Mesendoderm (in vitro differentiated cells): ENCODE measurements at regions not wholly inside any gene's neighbourhood (a gene's known extent, or its start where the extent isn't known, plus 50 kb on each side); places are given as distances from the start of the nearest gene placed in this dataset.
"Not testable (repeated sequence)": the region's sequence is repeated elsewhere in the genome, so short reads cannot be mapped to it uniquely, and the experiment has no call there.

Experiments used
- DNase-seq: peaks from one replicate; pipeline ENCODE4 v3.0.0; 2013
- H2AK5ac ChIP-seq: 2 replicates; pipeline ENCODE4 v1.6.1; 2013; ENCODE audit warnings: low read length, inconsistent platforms
- H2BK120ac ChIP-seq: 2 replicates; pipeline ENCODE4 v1.6.1; 2013; ENCODE audit warnings: low read depth, mild to moderate bottlenecking, low read length, moderate library complexity, mixed read lengths
- H2BK15ac ChIP-seq: replicated peaks from 2 replicates; pipeline ENCODE4 v1.6.1; 2013; ENCODE audit warnings: low read depth, mild to moderate bottlenecking, moderate library complexity
- H2BK5ac ChIP-seq: 2 replicates; pipeline ENCODE4 v1.6.1; 2013; ENCODE audit warnings: low read length, inconsistent platforms
- H3K18ac ChIP-seq: 2 replicates; pipeline ENCODE4 v1.6.1; 2013; ENCODE audit warnings: mild to moderate bottlenecking, low read length, mixed read lengths
- H3K23ac ChIP-seq: one replicate; pipeline ENCODE4 v1.6.1; 2013; ENCODE audit warnings: low read length
- H3K27ac ChIP-seq: 2 replicates; pipeline ENCODE4 v1.5.1; 2013; ENCODE audit warnings: low read depth, mild to moderate bottlenecking, inconsistent platforms, low read length, moderate library complexity
- H3K27me3 ChIP-seq: 2 replicates; pipeline ENCODE4 v1.6.1; 2013; ENCODE audit warnings: low read length, control low read depth, mild to moderate bottlenecking, inconsistent platforms; ENCODE audit not compliant: insufficient read depth, poor library complexity
- H3K36me3 ChIP-seq: 2 replicates; pipeline ENCODE4 v1.6.1; 2013; ENCODE audit warnings: low read length, inconsistent platforms; ENCODE audit not compliant: control insufficient read depth, insufficient read depth
- H3K4ac ChIP-seq: one replicate; pipeline ENCODE4 v1.6.1; 2013; ENCODE audit warnings: low read depth, mild to moderate bottlenecking, low read length, moderate library complexity
- H3K4me1 ChIP-seq: 2 replicates; pipeline ENCODE4 v1.6.1; 2013; ENCODE audit warnings: low read depth, low read length, inconsistent platforms; ENCODE audit not compliant: control insufficient read depth
- H3K4me2 ChIP-seq: 2 replicates; pipeline ENCODE4 v1.6.1; 2013; ENCODE audit warnings: low read length
- H3K4me3 ChIP-seq: 2 replicates; pipeline ENCODE4 v1.5.1; 2013; ENCODE audit warnings: mild to moderate bottlenecking, low read length
- H3K56ac ChIP-seq: one replicate; pipeline ENCODE4 v1.6.1; 2013; ENCODE audit warnings: low read length
- H3K79me1 ChIP-seq: 2 replicates; pipeline ENCODE4 v1.6.1; 2013; ENCODE audit warnings: low read length, inconsistent platforms
- H3K79me2 ChIP-seq: 2 replicates; pipeline ENCODE4 v1.6.1; 2013; ENCODE audit warnings: mild to moderate bottlenecking, low read length; ENCODE audit not compliant: control insufficient read depth, insufficient read depth
- H3K9ac ChIP-seq: 2 replicates; pipeline ENCODE4 v1.6.1; 2013; ENCODE audit warnings: low read length, inconsistent platforms
- H4K5ac ChIP-seq: one replicate; pipeline ENCODE4 v1.6.1; 2013; ENCODE audit warnings: low read length
- H4K8ac ChIP-seq: one replicate; pipeline ENCODE4 v1.6.1; 2013; ENCODE audit warnings: low read depth, mild to moderate bottlenecking, control low read depth, low read length, moderate library complexity
- WGBS: extraction: QIAGEN DNeasy Blood & Tissue Kit; methylation state at CpG from one replicate; pipeline ENCODE4 v1.1.7; 2013; ENCODE audit warnings: low lambda C conversion rate, missing lambda C conversion rate; ENCODE audit not compliant: insufficient coverage; ENCODE audit errors: extremely low coverage; 5-methylcytosine and 5-hydroxymethylcytosine counted together

GRCh38 chrX:3938587-3938986 is 225.1 kb upstream of the PRKX start:
- Histone ChIP-seq H2BK5ac (no peak overlapping the region), H4K5ac (no peak overlapping the region), H3K27ac (no peak overlapping the region), H3K79me1 (no peaks in the 10 kb centered on the region), H3K79me2 (no peaks in the 10 kb centered on the region), H3K9ac (no peak overlapping the region), H3K27me3 (no peaks in the 10 kb centered on the region), H3K4me3 (no peak overlapping the region), H2AK5ac (no peak overlapping the region), H2BK120ac (no peak overlapping the region), H3K36me3 (no peaks in the 10 kb centered on the region), H3K4me2 (no peak overlapping the region), H3K4me1 (no peaks in the 10 kb centered on the region), H3K18ac (no peak overlapping the region), H3K4ac (no peak overlapping the region), H2BK15ac (no peak overlapping the region), H3K56ac (no peak overlapping the region), H4K8ac (no peak overlapping the region), H3K23ac (no peak overlapping the region)
- 100% methylated on average over 1 of the region's 3 CpGs for WGBS
- no peak for DNase-seq

DNA sequence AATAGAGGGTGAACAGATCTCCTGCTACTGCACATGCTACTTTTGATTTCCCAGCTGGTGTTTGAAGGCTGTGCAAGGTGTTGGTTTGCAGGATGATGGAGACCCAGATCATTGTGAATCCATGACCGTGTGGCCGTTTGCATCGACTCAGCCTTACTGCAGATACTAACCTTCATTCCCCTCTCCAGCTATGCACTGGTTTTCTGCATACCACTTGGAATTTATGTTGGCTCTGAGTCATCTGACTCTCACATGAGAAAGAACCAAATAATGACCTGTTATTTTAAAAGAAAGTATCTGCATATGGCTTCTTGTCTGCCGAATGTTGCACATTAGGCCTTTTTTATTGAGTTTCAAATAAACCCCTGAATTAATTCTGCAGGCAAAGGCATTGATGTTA is 221.7 kb upstream of the PRKX start:
- not testable (repeated sequence) for H3K36me3 ChIP-seq, H3K27ac ChIP-seq, H3K23ac ChIP-seq, H2BK5ac ChIP-seq, H3K27me3 ChIP-seq, H3K4me2 ChIP-seq, H3K79me2 ChIP-seq, H3K4me3 ChIP-seq, H2BK15ac ChIP-seq, H3K9ac ChIP-seq, H3K79me1 ChIP-seq, H4K8ac ChIP-seq, H3K4ac ChIP-seq, H2BK120ac ChIP-seq, H2AK5ac ChIP-seq, H4K5ac ChIP-seq, H3K56ac ChIP-seq, H3K4me1 ChIP-seq, DNase-seq, H3K18ac ChIP-seq
- no CpG with 5 or more reads among the region's 4 CpGs for WGBS

GRCh38 chrX:3920424-3921017 is 207.1 kb upstream of the PRKX start:
- H3K9ac ChIP-seq: not testable (repeated sequence)

DNA sequence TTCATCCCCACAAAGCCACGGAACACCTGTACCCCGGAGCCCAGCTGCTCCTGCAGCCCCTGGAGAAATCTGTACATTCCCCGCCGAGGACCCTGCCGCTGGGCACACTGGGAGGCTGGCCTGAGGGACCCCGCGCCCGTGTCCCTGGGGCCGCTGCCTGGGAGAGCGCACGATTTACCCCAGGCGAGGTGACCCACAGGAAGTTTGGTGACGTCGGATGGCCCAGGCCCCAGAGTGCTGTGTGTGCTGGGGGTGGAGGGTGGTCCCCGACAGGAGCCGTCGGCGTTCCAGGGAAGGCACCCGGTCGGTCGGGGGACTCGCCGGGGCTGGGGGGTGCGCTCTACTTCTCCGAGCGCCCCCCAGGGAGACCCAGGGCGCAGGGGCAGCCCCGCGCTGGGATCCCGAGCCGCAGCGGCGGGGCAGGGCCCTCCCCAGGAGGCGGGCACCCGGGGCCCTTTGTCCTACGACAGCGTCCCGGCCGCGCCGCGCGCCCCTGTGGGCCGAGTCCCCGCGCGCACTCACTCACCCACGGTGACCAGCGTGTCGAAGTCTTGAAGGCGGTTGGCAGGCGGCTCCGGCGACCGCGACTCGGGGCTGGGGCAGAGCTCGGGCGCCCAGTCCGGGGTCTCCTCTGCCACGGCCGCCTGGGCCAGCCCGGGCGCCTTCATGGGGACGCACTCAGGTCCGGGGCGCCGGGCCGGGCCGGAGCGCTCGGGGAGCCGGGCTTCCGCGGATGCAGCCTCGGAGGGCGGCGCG is 206.4 kb upstream of the PRKX start:
- H3K27ac ChIP-seq, H3K36me3 ChIP-seq, H3K27me3 ChIP-seq, H3K23ac ChIP-seq, H2BK5ac ChIP-seq, H4K5ac ChIP-seq, H2BK120ac ChIP-seq, H3K79me1 ChIP-seq, H4K8ac ChIP-seq, H3K56ac ChIP-seq, H2AK5ac ChIP-seq, H3K79me2 ChIP-seq, H2BK15ac ChIP-seq, H3K9ac ChIP-seq, H3K4me3 ChIP-seq, DNase-seq, H3K18ac ChIP-seq, H3K4ac ChIP-seq, H3K4me1 ChIP-seq, H3K4me2 ChIP-seq: not testable (repeated sequence)
- no CpG with 5 or more reads among the region's 79 CpGs for WGBS

More at GRCh38 chrX:3920424-3921017, 207.1 kb upstream of the PRKX start:
- not testable (repeated sequence) for H3K4me1 ChIP-seq, DNase-seq, H3K4ac ChIP-seq, H3K4me2 ChIP-seq, H3K27ac ChIP-seq, H3K79me1 ChIP-seq, H2BK15ac ChIP-seq, H3K4me3 ChIP-seq, H3K79me2 ChIP-seq, H4K5ac ChIP-seq, H3K27me3 ChIP-seq, H2BK5ac ChIP-seq, H3K56ac ChIP-seq, H2AK5ac ChIP-seq, H3K18ac ChIP-seq, H3K23ac ChIP-seq, H3K36me3 ChIP-seq, H2BK120ac ChIP-seq, H4K8ac ChIP-seq
- no CpG with 5 or more reads among the region's 78 CpGs for WGBS

DNA sequence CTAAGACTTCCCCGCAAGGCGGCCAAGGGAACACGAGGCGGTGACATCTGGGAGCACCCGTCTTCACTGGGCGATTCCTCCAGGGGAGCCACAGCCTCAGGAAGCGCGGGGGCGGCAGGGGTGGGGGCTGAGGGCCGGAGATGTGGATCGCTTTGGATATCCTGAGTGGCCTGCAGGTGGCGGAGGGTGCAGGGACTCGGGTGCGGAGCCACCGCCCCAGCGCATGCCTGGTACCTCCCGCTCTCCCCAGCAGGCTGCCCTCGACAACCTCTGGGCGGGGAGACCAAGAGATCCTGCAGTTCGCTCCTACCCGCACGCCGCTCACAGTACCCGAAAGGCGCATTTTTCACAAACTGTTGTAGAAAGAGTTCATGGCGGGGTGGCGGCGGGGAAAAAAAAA is 201.4 kb upstream of the PRKX start:
- H2BK15ac ChIP-seq, H3K79me1 ChIP-seq, H3K36me3 ChIP-seq, H2AK5ac ChIP-seq, H2BK5ac ChIP-seq, H3K27ac ChIP-seq, H3K79me2 ChIP-seq, H3K4ac ChIP-seq, H3K23ac ChIP-seq, H4K8ac ChIP-seq, DNase-seq, H3K4me2 ChIP-seq, H3K56ac ChIP-seq, H3K27me3 ChIP-seq, H3K18ac ChIP-seq, H3K9ac ChIP-seq, H3K4me3 ChIP-seq, H4K5ac ChIP-seq, H3K4me1 ChIP-seq, H2BK120ac ChIP-seq: not testable (repeated sequence)
- no CpG with 5 or more reads among the region's 28 CpGs for WGBS

GRCh38 chrX:3914059-3914458 is 200.6 kb upstream of the PRKX start:
- not testable (repeated sequence) for H3K4me1 ChIP-seq, H3K4ac ChIP-seq

More at GRCh38 chrX:3914059-3914458, 200.6 kb upstream of the PRKX start:
- H3K79me1 ChIP-seq, H2BK120ac ChIP-seq, H2AK5ac ChIP-seq, H3K9ac ChIP-seq, H3K56ac ChIP-seq, H3K4me2 ChIP-seq, H4K5ac ChIP-seq, H3K27me3 ChIP-seq, H3K23ac ChIP-seq, H3K79me2 ChIP-seq, H3K18ac ChIP-seq, H2BK5ac ChIP-seq, H3K4me3 ChIP-seq, DNase-seq, H3K36me3 ChIP-seq, H3K27ac ChIP-seq, H2BK15ac ChIP-seq, H4K8ac ChIP-seq: not testable (repeated sequence)
- WGBS: no CpG with 5 or more reads among the region's 13 CpGs
